ENCODE measurements at regions not wholly inside any gene's neighbourhood (a gene's known extent, or its start where the extent isn't known, plus 50 kb on each side); places are given as distances from the start of the nearest gene placed in this dataset.

GRCh38 chr18:73151086-73151485 lies 283.3 kb upstream of the NETO1 start:
- intact Hi-C loops (cut with DNase I; ENCODE audit: low total_unique reads) = no loop called here
- no peak overlapping the region for H3K27ac ChIP-seq
- H3K4me3 ChIP-seq = no peak overlapping the region
- no peaks in the 10 kb centered on the region for H3K4me1 ChIP-seq
- in situ Hi-C loops (cut with MboI; ENCODE audit: low pct_ligation_motif_present in 1 of 4, low pct_unique_long_range_greater_than_20kb in 1 of 4, low sequenced_read_pairs in 3 of 4) = no loop called here
- 55 to 68% methylated on average over 6 of the region's 6 CpGs for WGBS, 2 donors (ENCODE audit: low coverage in 1 of 2)
- no peak for TF ChIP-seq POLR2AphosphoS5 (IDR thresholded peaks at IDR 0.05)
- TF ChIP-seq CTCF (IDR thresholded peaks at IDR 0.05) = no peak
- no peak for TF ChIP-seq EP300 (IDR thresholded peaks at IDR 0.05; ENCODE audit: low read depth)
- no peak for TF ChIP-seq POLR2A (IDR thresholded peaks at IDR 0.05)
- DNase-seq = no peak
- H3K27me3 ChIP-seq = no peaks in the 10 kb centered on the region
- H3K36me3 ChIP-seq = no peaks in the 10 kb centered on the region
- H3K9me3 ChIP-seq = no peaks in the 10 kb centered on the region

GRCh38 chr18:73150199-73150598 lies 282.4 kb upstream of the NETO1 start:
- no peak overlapping the region for H3K4me3 ChIP-seq
- H3K27ac ChIP-seq = no peak overlapping the region
- H3K9me3 ChIP-seq = no peaks in the 10 kb centered on the region
- intact Hi-C loops (cut with DNase I; ENCODE audit: low total_unique reads) = no loop called here
- no peaks in the 10 kb centered on the region for H3K27me3 ChIP-seq
- TF ChIP-seq CTCF (IDR thresholded peaks at IDR 0.05) (no peak), EP300 (IDR thresholded peaks at IDR 0.05; ENCODE audit: low read depth) (no peak)
- H3K4me1 ChIP-seq = no peaks in the 10 kb centered on the region
- in situ Hi-C loops (cut with MboI; ENCODE audit: low pct_ligation_motif_present in 1 of 4, low pct_unique_long_range_greater_than_20kb in 1 of 4, low sequenced_read_pairs in 3 of 4) = no loop called here
- no peak for DNase-seq
- H3K36me3 ChIP-seq = no peaks in the 10 kb centered on the region

- Histone ChIP-seq H3K27ac (no peak overlapping the region), H3K36me3 (no peaks in the 10 kb centered on the region), H3K9me3 (no peaks in the 10 kb centered on the region), H3K4me3 (no peak overlapping the region), H3K4me1 (no peaks in the 10 kb centered on the region), H3K27me3 (no peaks in the 10 kb centered on the region)
- 53 to 67% methylated on average over 3 of the region's 3 CpGs for WGBS, 2 donors (ENCODE audit: low coverage in 1 of 2)
- intact Hi-C loops (cut with DNase I; ENCODE audit: low total_unique reads) = no loop called here
- no peak for DNase-seq
- in situ Hi-C loops (cut with MboI; ENCODE audit: low pct_ligation_motif_present in 1 of 4, low pct_unique_long_range_greater_than_20kb in 1 of 4, low sequenced_read_pairs in 3 of 4) = no loop called here
- no peak for TF ChIP-seq CTCF (IDR thresholded peaks at IDR 0.05)
These were observed 279.8 kb upstream of the NETO1 start for GRCh38 chr18:73147590-73147989.

- DNase-seq = no peak
- no peak overlapping the region for H3K4me3 ChIP-seq
- no peaks in the 10 kb centered on the region for H3K9me3 ChIP-seq
- in situ Hi-C loops (cut with MboI; ENCODE audit: low pct_ligation_motif_present in 1 of 4, low pct_unique_long_range_greater_than_20kb in 1 of 4, low sequenced_read_pairs in 3 of 4) (no loop called here), intact Hi-C loops (cut with DNase I; ENCODE audit: low total_unique reads) (no loop called here)
- TF ChIP-seq EP300 (IDR thresholded peaks at IDR 0.05; ENCODE audit: low read depth) = no peak
- TF ChIP-seq POLR2A (IDR thresholded peaks at IDR 0.05) = no peak
- no peak for TF ChIP-seq POLR2AphosphoS5 (IDR thresholded peaks at IDR 0.05)
- no peak for TF ChIP-seq CTCF (IDR thresholded peaks at IDR 0.05)
- H3K36me3 ChIP-seq = no peaks in the 10 kb centered on the region
- WGBS, 2 donors (ENCODE audit: low coverage in 1 of 2) = 83 to 97% methylated on average over 1 of the region's 1 CpG
- H3K4me1 ChIP-seq = no peaks in the 10 kb centered on the region
- no peaks in the 10 kb centered on the region for H3K27me3 ChIP-seq
- no peak overlapping the region for H3K27ac ChIP-seq
These were observed 276.2 kb upstream of the NETO1 start for GRCh38 chr18:73144030-73144429.

All from transverse colon (tissue), 4 donors.